ENCODE measurements at regions not wholly inside any gene's neighbourhood (a gene's known extent, or its start where the extent isn't known, plus 50 kb on each side); places are given as distances from the start of the nearest gene placed in this dataset.

DNA sequence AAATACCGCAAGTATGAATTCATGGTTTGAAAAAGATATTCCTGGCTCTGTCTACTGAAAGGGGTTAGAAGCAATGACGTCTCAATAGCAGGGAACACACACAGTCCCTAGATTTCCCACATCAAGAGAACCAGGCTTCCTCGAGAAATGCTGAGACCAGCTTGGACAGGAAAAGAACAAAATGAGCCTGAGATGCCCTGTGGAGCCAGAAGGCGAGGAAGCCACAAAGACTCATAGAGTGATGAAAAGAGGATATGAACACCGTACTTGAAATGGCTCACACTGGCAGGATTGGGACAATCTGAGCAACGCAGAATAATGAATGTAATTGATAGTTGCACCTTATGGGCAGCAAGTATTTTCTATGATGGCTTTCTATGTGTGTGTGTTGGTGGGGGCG is 302.4 kb upstream of the ATP10A start:
- no peak for DNase-seq (ENCODE audit: low read depth in 2 of 2)
- no peak overlapping the region for H3K4me3 ChIP-seq (replicated peaks in 1 of 2; ENCODE audit: low read depth in 2 of 2, low read length in 2 of 2)
- no peak for TF ChIP-seq CTCF (IDR thresholded peaks at IDR 0.05; ENCODE audit: low read depth, low read length)

GRCh38 chr15:26160343-26160742 is 297.2 kb upstream of the ATP10A start:
- no peak for TF ChIP-seq CTCF (IDR thresholded peaks at IDR 0.05; ENCODE audit: low read depth, low read length)

DNA sequence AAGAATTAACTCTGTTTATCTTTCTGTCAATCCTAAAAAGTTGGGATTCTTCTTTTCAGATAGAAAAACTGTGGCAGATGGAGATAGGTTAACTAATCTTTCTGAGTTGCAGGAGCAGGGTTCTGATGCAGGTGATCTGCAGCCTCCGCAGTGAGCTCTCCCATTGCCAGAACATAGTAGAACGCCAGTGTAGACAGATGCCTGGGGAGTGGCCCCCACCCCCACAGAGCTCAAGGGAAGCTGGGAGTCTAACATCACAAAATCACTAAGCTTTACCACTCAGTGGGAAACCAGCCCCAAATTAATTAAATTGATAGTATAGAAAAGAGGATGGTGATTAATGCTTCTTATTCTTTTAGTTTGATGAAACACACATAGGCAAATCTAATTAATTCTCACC is 295.0 kb upstream of the ATP10A start:
- H3K4me3 ChIP-seq (replicated peaks in 1 of 2; ENCODE audit: low read depth in 2 of 2, low read length in 2 of 2), result no peak overlapping the region
- DNase-seq (ENCODE audit: low read depth in 2 of 2), result no peak
- TF ChIP-seq CTCF (IDR thresholded peaks at IDR 0.05; ENCODE audit: low read depth, low read length), result no peak

More at GRCh38 chr15:26160343-26160742, 297.2 kb upstream of the ATP10A start:
- no peak for DNase-seq (ENCODE audit: low read depth in 2 of 2)
- H3K4me3 ChIP-seq (replicated peaks in 1 of 2; ENCODE audit: low read depth in 2 of 2, low read length in 2 of 2), result no peak overlapping the region

DNA sequence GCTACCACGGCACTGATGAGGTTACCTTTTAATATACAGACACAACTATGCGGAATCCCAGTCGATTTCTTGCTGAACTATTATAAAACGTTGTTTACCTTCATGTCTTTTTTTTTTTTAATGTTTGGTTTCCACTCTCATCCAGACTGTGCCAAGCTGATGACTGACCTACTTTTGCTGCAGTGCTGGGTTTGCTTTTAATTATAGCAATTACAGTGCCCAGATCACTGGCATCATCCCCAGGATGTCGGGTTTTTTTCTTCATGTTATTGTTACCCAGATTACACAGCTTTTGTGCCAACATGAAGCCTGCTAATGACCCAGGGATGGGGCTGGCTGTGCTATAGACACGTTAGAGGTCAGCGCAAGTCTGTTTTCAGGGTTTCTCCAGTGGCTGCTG is 294.0 kb upstream of the ATP10A start:
- no peak for TF ChIP-seq CTCF (IDR thresholded peaks at IDR 0.05; ENCODE audit: low read depth, low read length)
- H3K4me3 ChIP-seq (replicated peaks in 1 of 2; ENCODE audit: low read depth in 2 of 2, low read length in 2 of 2), result no peak overlapping the region
- DNase-seq (ENCODE audit: low read depth in 2 of 2), result no peak

DNA sequence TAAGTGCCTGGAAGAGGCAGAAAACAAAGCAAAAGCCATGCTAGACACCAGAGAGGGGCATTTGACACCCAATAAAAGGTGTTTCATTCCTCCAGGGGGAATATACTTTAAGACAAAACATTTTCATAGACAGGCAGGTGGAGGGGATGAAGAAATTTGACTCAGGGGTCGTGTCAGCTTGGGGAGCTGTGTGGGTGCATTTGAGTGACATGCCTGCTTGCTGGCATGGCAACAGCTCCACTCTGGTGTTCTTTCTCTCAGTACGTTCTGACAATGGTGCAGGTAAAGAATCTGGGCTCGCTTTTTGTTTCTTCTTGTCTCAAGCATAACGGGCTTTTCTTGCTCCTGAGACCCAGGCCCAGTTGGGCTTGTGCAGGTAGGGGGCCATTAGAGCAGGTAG is 292.9 kb upstream of the ATP10A start:
- no peak for DNase-seq (ENCODE audit: low read depth in 2 of 2)
- H3K4me3 ChIP-seq (replicated peaks in 1 of 2; ENCODE audit: low read depth in 2 of 2, low read length in 2 of 2), result no peak overlapping the region
- no peak for TF ChIP-seq CTCF (IDR thresholded peaks at IDR 0.05; ENCODE audit: low read depth, low read length)

DNA sequence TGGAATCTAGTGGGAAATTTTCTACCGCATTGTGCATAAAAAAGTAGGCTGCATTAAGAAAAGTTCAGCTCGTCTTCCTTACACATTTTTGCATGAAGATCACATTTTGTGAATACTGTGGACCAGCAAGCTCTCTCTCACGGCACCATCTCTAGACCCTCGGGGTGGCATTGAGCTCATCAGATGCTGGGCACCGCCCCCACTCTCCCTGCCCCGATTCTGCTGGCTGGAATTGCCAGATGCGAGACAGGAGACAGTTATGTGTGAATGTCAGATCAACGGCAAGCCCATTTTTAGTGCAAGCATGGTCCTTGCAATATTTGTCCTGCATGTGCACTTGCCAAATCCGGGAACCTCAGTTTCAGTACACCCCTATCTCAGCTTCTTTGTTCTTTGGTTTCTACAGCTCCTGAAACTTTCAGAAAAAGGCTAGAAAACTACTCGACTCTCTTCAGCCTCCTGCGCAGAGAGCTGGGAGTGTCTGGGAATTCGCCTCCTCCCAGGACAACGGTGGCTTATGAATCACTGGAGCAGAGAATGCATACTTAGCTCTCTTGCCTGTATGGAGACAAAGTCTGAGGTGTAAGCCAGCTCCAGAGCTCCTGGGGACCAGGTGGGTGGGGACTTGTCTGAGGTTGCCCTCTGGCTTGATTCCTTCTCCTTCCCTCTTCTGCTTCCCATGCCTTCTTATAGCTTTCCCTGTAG is 285.2 kb upstream of the ATP10A start:
- H3K4me3 ChIP-seq (replicated peaks in 1 of 2; ENCODE audit: low read depth in 2 of 2, low read length in 2 of 2), result no peak overlapping the region
- DNase-seq (ENCODE audit: low read depth in 2 of 2), result no peak
- no peak for TF ChIP-seq CTCF (IDR thresholded peaks at IDR 0.05; ENCODE audit: low read depth, low read length)

DNA sequence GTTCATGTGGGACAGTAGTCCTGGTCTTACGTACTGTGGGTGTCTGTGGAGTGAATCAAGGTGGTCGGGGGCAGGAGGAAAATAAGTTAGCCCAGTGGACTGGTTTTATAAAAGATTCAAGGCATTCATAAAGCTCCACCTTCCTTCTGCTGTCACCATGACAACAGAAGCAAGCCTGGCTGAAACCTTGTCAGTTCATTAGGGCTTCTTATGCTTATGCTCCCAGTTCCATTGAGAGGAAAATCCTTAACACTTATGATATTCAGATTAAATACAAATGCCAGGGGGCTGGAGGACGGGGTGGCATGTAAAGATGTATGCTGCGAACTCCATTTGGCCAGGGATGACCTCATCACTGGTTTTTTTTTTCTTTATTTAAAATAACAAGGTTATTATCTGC is 283.1 kb upstream of the ATP10A start:
- no peak for DNase-seq (ENCODE audit: low read depth in 2 of 2)
- no peak overlapping the region for H3K4me3 ChIP-seq (replicated peaks in 1 of 2; ENCODE audit: low read depth in 2 of 2, low read length in 2 of 2)
- TF ChIP-seq CTCF (IDR thresholded peaks at IDR 0.05; ENCODE audit: low read depth, low read length), result no peak
